Activated CD4-positive, alpha-beta T cell treated with anti-CD3 and anti-CD28 coated beads, Interleukin-2, amount 10 ng/mL, durations not matched to agents 7 days and 5 days (primary cell): ENCODE measurements at regions not wholly inside any gene's neighbourhood (a gene's known extent, or its start where the extent isn't known, plus 50 kb on each side); places are given as distances from the start of the nearest gene placed in this dataset.

Source experiments
- CTCF ChIA-PET: fragments of 350-600 bp; sonication (Branson Sonifier 250); formaldehyde crosslinking; loops from one replicate; lab custom pipeline; 2021; ENCODE audit warnings: antibody characterized with exemption; lab: Charles Lee
- POLR2A ChIA-PET: fragments of 350-600 bp; sonication (Branson Sonifier 250); formaldehyde crosslinking; loops from one replicate; lab custom pipeline; 2021; ENCODE audit warnings: antibody characterized with exemption; lab: Charles Lee
- DNase-seq: peaks from one replicate; pipeline ENCODE4 v3.0.0-alpha.2; 2020
- H3K27ac Mint-ChIP-seq: one replicate; pipeline ENCODE4 v1.8.0; 2021; ENCODE audit warnings: mild to moderate bottlenecking, moderate library complexity, mixed read lengths
- H3K27me3 Mint-ChIP-seq: one replicate; pipeline ENCODE4 v1.8.0; 2021; ENCODE audit warnings: mixed read lengths
- H3K36me3 Mint-ChIP-seq: one replicate; pipeline ENCODE4 v1.8.0; 2021; ENCODE audit warnings: low read depth, mixed read lengths
- H3K4me1 Mint-ChIP-seq: one replicate; pipeline ENCODE4 v1.8.0; 2021; ENCODE audit warnings: mixed read lengths
- H3K4me3 Mint-ChIP-seq: one replicate; pipeline ENCODE4 v1.8.0; 2021; ENCODE audit warnings: mild to moderate bottlenecking, moderate library complexity, mixed read lengths
- H3K9me3 Mint-ChIP-seq: one replicate; pipeline ENCODE4 v1.8.0; 2021; ENCODE audit warnings: mixed read lengths

GRCh38 chr12:97778111-97778510, 315.5 kb downstream of the RMST start:
- Mint-ChIP-seq H3K27ac (no peak overlapping the region), H3K27me3 (no peaks in the 10 kb centered on the region), H3K9me3 (peaks cover 3% of the 10 kb centered on the region), H3K36me3 (no peaks in the 10 kb centered on the region), H3K4me1 (no peaks in the 10 kb centered on the region), H3K4me3 (no peak overlapping the region)
- DNase-seq: no peak
- ChIA-PET POLR2A (no interaction called here), CTCF (no interaction called here)

- DNase-seq: no peak
- ChIA-PET CTCF (no interaction called here), POLR2A (no interaction called here)
- Mint-ChIP-seq H3K27ac (no peak overlapping the region), H3K9me3 (peaks cover 3% of the 10 kb centered on the region), H3K4me3 (no peak overlapping the region), H3K36me3 (no peaks in the 10 kb centered on the region), H3K27me3 (no peaks in the 10 kb centered on the region), H3K4me1 (no peaks in the 10 kb centered on the region)
These were observed 318.7 kb downstream of the RMST start for GRCh38 chr12:97781342-97781741.

- Mint-ChIP-seq H3K27me3 (no peaks in the 10 kb centered on the region), H3K4me1 (no peaks in the 10 kb centered on the region), H3K36me3 (no peaks in the 10 kb centered on the region), H3K4me3 (no peak overlapping the region), H3K9me3 (no peaks in the 10 kb centered on the region), H3K27ac (no peak overlapping the region)
- CTCF ChIA-PET: no interaction called here
- DNase-seq: no peak
- POLR2A ChIA-PET: no interaction called here
These were observed 322.3 kb downstream of the RMST start for GRCh38 chr12:97784904-97785303.

GRCh38 chr12:97790281-97790680, 327.7 kb downstream of the RMST start:
- ChIA-PET POLR2A (no interaction called here), CTCF (no interaction called here)
- H3K4me1 Mint-ChIP-seq: no peaks in the 10 kb centered on the region
- no peaks in the 10 kb centered on the region for H3K27me3 Mint-ChIP-seq
- no peaks in the 10 kb centered on the region for H3K36me3 Mint-ChIP-seq
- H3K9me3 Mint-ChIP-seq: no peaks in the 10 kb centered on the region
- H3K27ac Mint-ChIP-seq: no peak overlapping the region
- no peak for DNase-seq
- H3K4me3 Mint-ChIP-seq: no peak overlapping the region

GRCh38 chr12:97797473-97797872, 334.9 kb downstream of the RMST start:
- ChIA-PET POLR2A (no interaction called here), CTCF (no interaction called here)
- no peak for DNase-seq
- Mint-ChIP-seq H3K27me3 (no peaks in the 10 kb centered on the region), H3K4me1 (no peaks in the 10 kb centered on the region), H3K4me3 (no peak overlapping the region), H3K36me3 (no peaks in the 10 kb centered on the region), H3K9me3 (peaks cover 3% of the 10 kb centered on the region), H3K27ac (no peak overlapping the region)

- ChIA-PET POLR2A (no interaction called here), CTCF (no interaction called here)
- Mint-ChIP-seq H3K27ac (no peak overlapping the region), H3K27me3 (no peaks in the 10 kb centered on the region), H3K4me1 (no peaks in the 10 kb centered on the region), H3K4me3 (no peak overlapping the region), H3K9me3 (peaks cover 3% of the 10 kb centered on the region), H3K36me3 (no peaks in the 10 kb centered on the region)
- no peak for DNase-seq
These were observed 338.0 kb downstream of the RMST start for GRCh38 chr12:97800561-97800960.

GRCh38 chr12:97801471-97802059, 339.0 kb downstream of the RMST start:
- no peaks in the 10 kb centered on the region for H3K4me1 Mint-ChIP-seq
- no peaks in the 10 kb centered on the region for H3K27me3 Mint-ChIP-seq
- CTCF ChIA-PET: no interaction called here

GRCh38 chr12:97805146-97805545, 342.5 kb downstream of the RMST start:
- Mint-ChIP-seq H3K4me1 (no peaks in the 10 kb centered on the region), H3K4me3 (no peak overlapping the region)
- POLR2A ChIA-PET: no interaction called here

More at GRCh38 chr12:97801471-97802059, 339.0 kb downstream of the RMST start:
- Mint-ChIP-seq H3K36me3 (no peaks in the 10 kb centered on the region), H3K4me3 (no peak overlapping the region), H3K9me3 (peaks cover 2% of the 10 kb centered on the region), H3K27ac (no peak overlapping the region)
- POLR2A ChIA-PET: no interaction called here
- no peak for DNase-seq

GRCh38 chr12:97813301-97813700, 350.7 kb downstream of the RMST start:
- no peak overlapping the region for H3K27ac Mint-ChIP-seq
- no peaks in the 10 kb centered on the region for H3K27me3 Mint-ChIP-seq
- no peaks in the 10 kb centered on the region for H3K4me1 Mint-ChIP-seq
- H3K9me3 Mint-ChIP-seq: no peaks in the 10 kb centered on the region
- no peak overlapping the region for H3K4me3 Mint-ChIP-seq
- DNase-seq: no peak
- ChIA-PET POLR2A (no interaction called here), CTCF (no interaction called here)
- H3K36me3 Mint-ChIP-seq: no peaks in the 10 kb centered on the region

More at GRCh38 chr12:97805146-97805545, 342.5 kb downstream of the RMST start:
- H3K36me3 Mint-ChIP-seq: no peaks in the 10 kb centered on the region
- H3K27me3 Mint-ChIP-seq: no peaks in the 10 kb centered on the region
- no peak overlapping the region for H3K27ac Mint-ChIP-seq
- CTCF ChIA-PET: interaction anchor here (0.5 kb wide), 1 partner anchor 1327 kb away, joined by 3 read pairs; no protein-coding TSS in a partner anchor
- DNase-seq: no peak
- no peaks in the 10 kb centered on the region for H3K9me3 Mint-ChIP-seq

- no peak for DNase-seq
- Mint-ChIP-seq H3K4me1 (no peaks in the 10 kb centered on the region), H3K27me3 (no peaks in the 10 kb centered on the region), H3K36me3 (no peaks in the 10 kb centered on the region), H3K27ac (no peak overlapping the region), H3K4me3 (no peak overlapping the region), H3K9me3 (no peaks in the 10 kb centered on the region)
- ChIA-PET POLR2A (no interaction called here), CTCF (no interaction called here)
These were observed 359.2 kb downstream of the RMST start for GRCh38 chr12:97821806-97822205.

- Mint-ChIP-seq H3K9me3 (no peaks in the 10 kb centered on the region), H3K27ac (no peak overlapping the region), H3K27me3 (no peaks in the 10 kb centered on the region), H3K36me3 (no peaks in the 10 kb centered on the region), H3K4me1 (no peaks in the 10 kb centered on the region), H3K4me3 (no peak overlapping the region)
- no peak for DNase-seq
- ChIA-PET CTCF (no interaction called here), POLR2A (no interaction called here)
These were observed 372.9 kb downstream of the RMST start for GRCh38 chr12:97835541-97835940.

- Mint-ChIP-seq H3K27ac (no peak overlapping the region), H3K4me3 (no peak overlapping the region), H3K36me3 (no peaks in the 10 kb centered on the region), H3K9me3 (no peaks in the 10 kb centered on the region), H3K27me3 (no peaks in the 10 kb centered on the region), H3K4me1 (no peaks in the 10 kb centered on the region)
- CTCF ChIA-PET: no interaction called here
- POLR2A ChIA-PET: no interaction called here
- no peak for DNase-seq
These were observed 374.8 kb downstream of the RMST start for GRCh38 chr12:97837401-97837800.

- CTCF ChIA-PET: no interaction called here
- Mint-ChIP-seq H3K4me3 (no peak overlapping the region), H3K27ac (no peak overlapping the region), H3K36me3 (no peaks in the 10 kb centered on the region), H3K4me1 (no peaks in the 10 kb centered on the region), H3K9me3 (no peaks in the 10 kb centered on the region), H3K27me3 (no peaks in the 10 kb centered on the region)
- no peak for DNase-seq
- POLR2A ChIA-PET: no interaction called here
These were observed 385.4 kb downstream of the RMST start for GRCh38 chr12:97848051-97848450.

GRCh38 chr12:97854477-97854876, 391.9 kb downstream of the RMST start:
- no peaks in the 10 kb centered on the region for H3K27me3 Mint-ChIP-seq
- no peaks in the 10 kb centered on the region for H3K36me3 Mint-ChIP-seq
- no peaks in the 10 kb centered on the region for H3K9me3 Mint-ChIP-seq
- POLR2A ChIA-PET: no interaction called here
- no peak overlapping the region for H3K4me3 Mint-ChIP-seq
- CTCF ChIA-PET: no interaction called here
- no peak for DNase-seq
- H3K4me1 Mint-ChIP-seq: no peaks in the 10 kb centered on the region
- H3K27ac Mint-ChIP-seq: no peak overlapping the region
